Aorta (tissue), 5 donors: ENCODE measurements at regions not wholly inside any gene's neighbourhood (a gene's known extent, or its start where the extent isn't known, plus 50 kb on each side); places are given as distances from the start of the nearest gene placed in this dataset.

Source experiments
- ATAC-seq: fragments of 200-7000 bp; cut with Tn5 transposase; one replicate; pipeline ENCODE4 v1.9.1; 2022; ENCODE audit warnings: moderate library complexity; ENCODE audit not compliant: low FRiP score
- DNase-seq, 2 donors: peaks; one replicate each; pipeline ENCODE4 v3.0.0-alpha.2; 2020
- H3K27ac ChIP-seq, 2 donors: one replicate each; pipeline ENCODE4 v1.5.1; 2013; ENCODE audit warnings: low read length in 2 of 2, mild to moderate bottlenecking in 2 of 2, moderate library complexity in 2 of 2, control low read depth in 1 of 2, inconsistent platforms in 1 of 2, low read depth in 1 of 2
- H3K27me3 ChIP-seq, 2 donors: one replicate each; pipeline ENCODE4 v1.6.1; 2013; ENCODE audit warnings: control low read depth in 1 of 2, low read length in 1 of 2, mild to moderate bottlenecking in 1 of 2, moderate library complexity in 1 of 2; ENCODE audit not compliant: insufficient read depth in 2 of 2, control insufficient read depth in 1 of 2
- H3K36me3 ChIP-seq, 2 donors: one replicate each; pipeline ENCODE4 v1.6.1; 2013; ENCODE audit warnings: control low read depth in 1 of 2, low read length in 1 of 2, mild to moderate bottlenecking in 1 of 2; ENCODE audit not compliant: insufficient read depth in 2 of 2, control insufficient read depth in 1 of 2
- H3K4me1 ChIP-seq, 2 donors: one replicate each; pipeline ENCODE4 v1.6.1; 2013; ENCODE audit warnings: low read length in 2 of 2, control low read depth in 1 of 2, mild to moderate bottlenecking in 1 of 2, moderate library complexity in 1 of 2; ENCODE audit not compliant: insufficient read depth in 2 of 2, control insufficient read depth in 1 of 2
- H3K4me3 ChIP-seq, 2 donors: one replicate each; pipeline ENCODE4 v1.5.1; 2013; ENCODE audit warnings: low read length in 2 of 2, control low read depth in 1 of 2, mild to moderate bottlenecking in 1 of 2
- H3K9me3 ChIP-seq: one replicate; pipeline ENCODE4 v1.6.1; 2013; ENCODE audit warnings: mild to moderate bottlenecking, low read length; ENCODE audit not compliant: control insufficient read depth
- WGBS, 2 donors: extraction: QIAGEN DNeasy Blood & Tissue Kit; methylation state at CpG; one replicate each; pipeline ENCODE4 v1.1.7; 2013; 5-methylcytosine and 5-hydroxymethylcytosine counted together
- intact Hi-C, 2 donors: fragments of 100-400 bp; cut with DNase I; formaldehyde crosslinking; loops; one replicate each; pipeline versions ENCODE4 v1.14.2 to v1.15.0; 2022
- microRNA-seq, 2 donors: library from miRNA; unstranded; fragments of <30 nt; microRNA quantifications; one replicate each; pipeline ENCODE4 v1.2.0, GENCODE V29; 2020
- donor health status: healthy with polysubstance abuse.
- donor health status: Bipolar disorder and iron deficiency.
- donor health status: DM: no; HTN: no; CAD: no.
- donor health status: DM: no; HTN: no; CAD: no.
- donor health status: DM: yes; HTN: yes; CAD: no.

DNA sequence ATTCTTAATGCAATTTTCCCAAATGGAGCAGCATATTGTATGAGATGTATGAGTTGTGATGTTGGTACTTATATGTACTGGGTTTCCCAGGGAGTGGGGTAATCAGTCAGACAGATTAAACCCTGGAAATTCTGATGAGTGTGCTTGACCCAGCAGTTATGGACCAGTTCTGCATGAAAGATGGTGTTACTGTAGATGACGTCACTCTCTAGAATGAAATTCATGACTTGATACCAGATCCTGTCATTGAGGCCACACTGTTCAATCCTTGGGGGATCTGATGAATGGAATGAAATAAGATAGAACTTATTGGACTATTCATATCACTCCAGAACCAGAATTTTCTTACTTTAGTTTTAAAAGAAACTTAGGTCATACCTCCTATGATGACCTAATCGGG is 534.3 kb downstream of the PLXDC2 start:
- H3K4me3 ChIP-seq, result no peak overlapping the region
- WGBS, 2 donors, result 97 to 99% methylated on average over 2 of the region's 2 CpGs
- no peak for ATAC-seq
- DNase-seq, result no peak
- H3K36me3 ChIP-seq, result no peaks in the 10 kb centered on the region
- H3K27ac ChIP-seq, result no peak overlapping the region
- H3K9me3 ChIP-seq, result no peaks in the 10 kb centered on the region
- H3K4me1 ChIP-seq, result no peaks in the 10 kb centered on the region
- intact Hi-C loops, result no loop called here
- no peaks in the 10 kb centered on the region for H3K27me3 ChIP-seq

GRCh38 chr10:20343036-20343435 is 526.8 kb downstream of the PLXDC2 start:
- Histone ChIP-seq H3K4me1 (no peaks in the 10 kb centered on the region), H3K27ac (no peak overlapping the region), H3K27me3 (no peaks in the 10 kb centered on the region), H3K4me3 (no peak overlapping the region), H3K36me3 (no peaks in the 10 kb centered on the region), H3K9me3 (no peaks in the 10 kb centered on the region)
- intact Hi-C loops, result no loop called here
- WGBS, 2 donors, result 3 to 5% methylated on average over 3 of the region's 3 CpGs
- ATAC-seq, result no peak
- DNase-seq, result no peak

Small RNA genes in the stretch of these regions (microRNA-seq; reads per million reads assigned to microRNA genes)
- gene MIR4675, result 0 reads per million in 2 donors
